GM21825 (cell line): ENCODE measurements at regions not wholly inside any gene's neighbourhood (a gene's known extent, or its start where the extent isn't known, plus 50 kb on each side); places are given as distances from the start of the nearest gene placed in this dataset.
A peak's percentile ranks its signal among the peaks of the same experiment; 100 is the strongest.

ENCODE experiments used
- ATAC-seq: cut with Tn5 transposase; IDR thresholded peaks from one replicate; pipeline ENCODE4 v1.9.1; 2021; ENCODE audit warnings: mild to moderate bottlenecking, moderate library complexity; ENCODE audit not compliant: unreplicated experiment

DNA sequence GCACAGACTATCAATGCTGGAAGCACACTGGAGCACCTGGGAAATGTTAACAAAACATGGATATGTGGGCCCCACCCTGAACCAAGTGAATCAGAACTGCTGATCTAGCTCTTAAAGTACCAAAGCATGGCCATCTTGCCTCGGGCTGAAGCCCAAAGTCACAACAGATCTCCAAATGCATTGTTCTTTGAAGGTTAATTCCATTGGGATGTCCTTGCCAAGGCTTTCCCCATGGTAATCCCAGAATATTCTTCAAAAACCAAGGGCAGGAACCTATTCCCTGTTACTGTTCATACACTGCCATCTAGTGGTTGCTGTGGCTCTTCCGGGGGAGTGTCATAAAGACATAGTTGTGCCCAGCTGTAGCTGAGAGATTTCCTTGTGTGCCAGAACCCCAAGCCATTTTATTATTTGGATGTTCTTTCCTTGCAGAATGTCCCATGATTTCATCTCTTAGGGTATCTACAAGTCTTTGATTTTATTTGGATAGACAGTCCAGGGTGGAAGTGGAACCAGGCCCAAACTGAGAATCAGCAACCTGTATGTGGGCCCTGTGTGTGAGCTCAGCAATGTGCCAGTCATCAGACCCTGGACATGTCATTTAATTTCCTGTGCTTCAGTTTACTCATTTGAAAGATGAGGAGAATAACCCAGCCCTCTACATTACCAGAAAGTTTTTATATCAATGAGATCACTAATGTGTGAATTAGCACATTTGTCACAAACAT, 290.0 kb downstream of the ACTL7B start:
- peak; percentile 80 for ATAC-seq

GRCh38 chr9:108562176-108562575, 293.6 kb downstream of the ACTL7B start:
- no peak for ATAC-seq

- ATAC-seq: no peak
These were observed 296.4 kb downstream of the ACTL7B start for GRCh38 chr9:108559432-108559831.

DNA sequence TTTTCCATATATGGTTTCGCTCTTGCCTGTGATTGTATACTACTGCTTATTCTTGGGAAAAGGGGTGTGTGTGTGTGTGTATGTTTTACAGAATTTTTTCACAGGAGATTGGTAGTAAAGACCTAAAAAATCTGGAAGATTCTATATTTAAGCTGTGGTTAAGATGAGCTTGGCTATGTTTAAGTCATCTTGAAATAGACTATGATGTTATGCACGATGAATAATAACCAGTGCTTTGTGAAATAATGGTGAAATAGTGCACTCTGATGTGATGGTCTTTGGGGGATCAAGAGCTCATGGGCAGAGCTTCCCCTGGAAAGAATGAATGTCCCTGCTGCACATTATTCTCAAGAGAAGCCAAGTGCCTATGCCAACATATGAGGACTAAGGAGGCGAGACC, 301.0 kb downstream of the ACTL7B start:
- no peak for ATAC-seq

- ATAC-seq: no peak
These were observed 302.6 kb downstream of the ACTL7B start for GRCh38 chr9:108553111-108553635.

- ATAC-seq: no peak
These were observed 303.2 kb downstream of the ACTL7B start for GRCh38 chr9:108552459-108553040.

- no peak for ATAC-seq
These were observed 304.6 kb downstream of the ACTL7B start for GRCh38 chr9:108551030-108551841.

GRCh38 chr9:108550106-108550505, 305.7 kb downstream of the ACTL7B start:
- ATAC-seq: no peak

DNA sequence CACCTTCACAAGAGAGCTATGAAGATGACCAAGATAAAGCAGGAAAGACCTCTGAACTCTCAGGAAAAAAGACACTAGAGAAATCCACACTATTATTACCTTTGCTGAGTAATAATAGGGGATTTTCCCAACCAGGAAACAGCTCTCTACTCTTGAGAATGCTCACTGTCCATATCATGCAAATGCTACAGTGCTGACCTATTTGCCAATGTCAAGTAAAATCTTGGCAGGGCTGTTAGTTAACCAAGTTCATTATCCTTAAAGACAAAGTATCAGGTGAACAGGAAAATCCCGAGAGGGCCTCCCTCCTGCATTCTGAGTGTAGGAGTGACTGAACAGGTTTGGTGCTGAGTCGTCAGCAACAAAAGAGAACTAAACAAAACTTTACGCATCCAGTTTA, 306.6 kb downstream of the ACTL7B start:
- ATAC-seq: no peak

DNA sequence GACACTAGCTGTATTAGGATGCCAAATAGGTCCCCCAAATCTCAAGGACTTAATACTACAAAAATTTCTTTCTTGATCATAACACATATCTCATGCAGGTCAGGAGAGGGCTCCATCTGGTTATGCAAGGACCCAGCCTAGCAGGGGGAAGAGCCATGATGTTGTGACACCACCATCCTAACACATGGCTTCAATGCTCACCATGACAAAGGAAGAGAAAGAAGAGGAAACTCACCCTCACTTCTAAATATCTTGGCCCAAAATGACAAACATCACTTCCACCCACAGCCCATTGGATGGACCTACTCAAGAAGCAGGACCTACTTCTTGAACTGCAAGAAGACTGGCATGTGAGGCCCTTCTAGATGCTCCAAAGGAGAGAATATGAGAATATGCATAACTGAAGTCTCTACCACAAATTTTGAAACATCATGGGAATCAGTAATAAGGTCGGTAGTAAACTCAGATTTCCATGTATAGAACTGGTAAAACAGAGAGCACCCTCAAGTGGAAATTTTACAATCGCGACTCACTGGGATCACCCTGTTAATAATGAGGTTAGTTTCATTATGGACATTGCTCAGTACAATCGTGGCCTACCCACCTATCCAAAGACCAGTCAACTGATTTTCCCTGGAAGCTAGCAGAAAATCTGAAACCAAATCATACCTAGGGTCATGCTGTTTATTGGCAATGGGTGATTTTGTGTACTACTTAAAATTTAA, 308.2 kb downstream of the ACTL7B start:
- no peak for ATAC-seq

DNA sequence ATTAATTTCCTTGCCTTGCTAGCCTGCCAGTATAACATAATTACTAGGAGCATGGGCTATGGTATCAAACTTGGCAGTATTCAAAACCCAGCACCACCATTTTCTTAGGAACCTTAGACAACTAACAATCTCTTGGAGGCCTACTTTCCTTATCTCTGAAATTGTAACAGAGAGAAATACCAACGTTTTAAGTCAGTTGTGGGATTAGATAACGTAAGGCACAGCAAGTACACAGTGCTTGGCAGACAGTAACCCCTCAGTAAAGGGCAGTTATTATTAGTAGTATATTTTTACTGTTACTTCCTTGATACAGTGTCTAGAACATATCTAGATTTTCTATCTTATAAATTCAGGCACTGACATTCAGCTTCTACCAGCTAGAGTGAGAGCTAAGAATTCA, 309.6 kb downstream of the ACTL7B start:
- no peak for ATAC-seq

- no peak for ATAC-seq
These were observed 310.4 kb downstream of the ACTL7B start for GRCh38 chr9:108545436-108545835.

- ATAC-seq: no peak
These were observed 310.9 kb downstream of the ACTL7B start for GRCh38 chr9:108544866-108545265.

GRCh38 chr9:108543251-108543778, 312.5 kb downstream of the ACTL7B start:
- no peak for ATAC-seq

GRCh38 chr9:108537756-108538155, 318.0 kb downstream of the ACTL7B start:
- ATAC-seq: no peak

- ATAC-seq: no peak
These were observed 318.8 kb downstream of the ACTL7B start for GRCh38 chr9:108536836-108537601.

- ATAC-seq: no peak
These were observed 320.3 kb downstream of the ACTL7B start for GRCh38 chr9:108535526-108535925.

DNA sequence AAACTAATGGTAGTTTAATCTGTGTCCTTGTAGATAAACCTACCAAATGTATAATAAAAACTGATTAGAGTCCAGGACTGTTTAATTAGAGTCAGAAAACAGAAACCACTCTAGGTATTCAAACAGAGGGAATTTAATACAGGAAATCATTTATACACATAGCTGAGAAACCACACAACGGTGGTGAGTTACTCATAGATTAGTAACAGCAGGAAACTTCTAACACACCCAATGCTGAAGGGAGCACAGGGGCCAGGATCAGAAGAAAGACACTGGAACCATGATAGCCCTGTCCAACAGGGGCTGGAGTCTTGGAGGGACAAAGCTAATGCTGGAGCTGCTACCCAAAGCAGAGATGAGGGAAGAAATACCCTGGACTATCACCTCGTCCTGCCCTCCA, 321.0 kb downstream of the ACTL7B start:
- no peak for ATAC-seq

DNA sequence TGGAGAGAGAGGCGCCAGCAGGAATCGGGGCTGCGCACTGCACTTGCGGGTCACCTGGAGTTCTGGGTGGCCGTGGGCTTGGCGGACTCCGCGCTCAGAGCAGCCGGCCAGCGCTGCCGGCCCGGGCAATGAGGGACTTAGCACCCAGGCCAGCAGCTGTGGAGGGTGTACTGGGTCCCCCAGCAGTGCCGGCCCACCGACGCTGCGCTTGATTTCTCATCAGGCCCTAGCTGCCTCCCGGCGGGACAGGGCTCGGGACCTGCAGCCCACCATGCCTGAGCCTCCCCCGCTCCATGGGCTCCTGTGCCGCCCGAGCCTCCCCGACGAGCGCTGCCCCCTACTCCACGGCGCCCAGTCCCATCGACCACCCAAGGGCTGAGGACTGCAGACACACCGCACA, 325.6 kb downstream of the ACTL7B start:
- no peak for ATAC-seq

- no peak for ATAC-seq
These were observed 327.6 kb downstream of the ACTL7B start for GRCh38 chr9:108528231-108528630.
